B cell (primary cell): ENCODE measurements at regions not wholly inside any gene's neighbourhood (a gene's known extent, or its start where the extent isn't known, plus 50 kb on each side); places are given as distances from the start of the nearest gene placed in this dataset.

Experiments
- EZH2 ChIP-seq: IDR thresholded peaks from 2 replicates; pipeline ENCODE4 v1.6.1; 2012; ENCODE audit warnings: borderline replicate concordance, low read depth, mild to moderate bottlenecking, moderate library complexity, low read length; ENCODE audit not compliant: insufficient read depth, poor library complexity, severe bottlenecking
- TF ChIP-seq, protein P1 (sequence below): fragments of 200-600 bp; IDR thresholded peaks from one replicate; pipeline ENCODE4 v1.8.0; 2022; ENCODE audit warnings: antibody characterized with exemption, mild to moderate bottlenecking

DNA sequence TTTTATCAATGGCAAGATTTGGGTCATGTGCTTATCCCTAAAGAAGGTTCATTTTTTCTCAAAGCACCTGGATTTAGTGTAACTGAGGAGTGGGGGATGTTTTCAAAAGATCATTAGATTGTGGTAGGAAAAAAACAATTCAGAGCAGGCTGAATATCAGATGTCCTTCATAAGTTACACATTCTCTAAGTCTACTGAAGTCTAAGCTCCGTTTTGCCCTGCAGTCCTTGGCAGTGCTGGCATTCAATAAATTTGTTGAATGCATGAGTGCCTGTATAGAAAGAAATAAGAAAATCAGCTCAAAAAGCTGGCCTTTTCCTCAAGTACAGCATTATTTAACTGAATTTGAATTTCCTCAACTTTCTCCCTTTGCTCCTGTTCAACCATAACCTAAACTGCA is 819.0 kb upstream of the GRM7 start:
- TF ChIP-seq, protein P1, sequence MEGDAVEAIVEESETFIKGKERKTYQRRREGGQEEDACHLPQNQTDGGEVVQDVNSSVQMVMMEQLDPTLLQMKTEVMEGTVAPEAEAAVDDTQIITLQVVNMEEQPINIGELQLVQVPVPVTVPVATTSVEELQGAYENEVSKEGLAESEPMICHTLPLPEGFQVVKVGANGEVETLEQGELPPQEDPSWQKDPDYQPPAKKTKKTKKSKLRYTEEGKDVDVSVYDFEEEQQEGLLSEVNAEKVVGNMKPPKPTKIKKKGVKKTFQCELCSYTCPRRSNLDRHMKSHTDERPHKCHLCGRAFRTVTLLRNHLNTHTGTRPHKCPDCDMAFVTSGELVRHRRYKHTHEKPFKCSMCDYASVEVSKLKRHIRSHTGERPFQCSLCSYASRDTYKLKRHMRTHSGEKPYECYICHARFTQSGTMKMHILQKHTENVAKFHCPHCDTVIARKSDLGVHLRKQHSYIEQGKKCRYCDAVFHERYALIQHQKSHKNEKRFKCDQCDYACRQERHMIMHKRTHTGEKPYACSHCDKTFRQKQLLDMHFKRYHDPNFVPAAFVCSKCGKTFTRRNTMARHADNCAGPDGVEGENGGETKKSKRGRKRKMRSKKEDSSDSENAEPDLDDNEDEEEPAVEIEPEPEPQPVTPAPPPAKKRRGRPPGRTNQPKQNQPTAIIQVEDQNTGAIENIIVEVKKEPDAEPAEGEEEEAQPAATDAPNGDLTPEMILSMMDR = no peak
- no peak for TF ChIP-seq EZH2
